CD14-positive monocyte (primary cell): ENCODE measurements at regions not wholly inside any gene's neighbourhood (a gene's known extent, or its start where the extent isn't known, plus 50 kb on each side); places are given as distances from the start of the nearest gene placed in this dataset.

Experiments
- DNase-seq, 3 donors: peaks; one replicate each; pipeline ENCODE4 v3.0.0-alpha.2; 2011 to 2022
- H2AFZ ChIP-seq: 2 replicates; pipeline ENCODE4 v1.6.0; 2012; ENCODE audit warnings: mild to moderate bottlenecking, low read depth, low read length, inconsistent platforms; ENCODE audit not compliant: insufficient read depth, poor library complexity, severe bottlenecking
- H3K27ac ChIP-seq, 2 donors: 1 replicate in 1 of 2; 2 replicates in 1 of 2; pipeline ENCODE4 v1.5.1; 2012 to 2013; ENCODE audit warnings: low read length in 2 of 2, control low read depth in 1 of 2, inconsistent platforms in 1 of 2, low read depth in 1 of 2, mild to moderate bottlenecking in 1 of 2
- H3K27me3 ChIP-seq, 2 donors: one replicate each; pipeline versions ENCODE4 v1.6.0 to v1.6.1; 2011 to 2013; ENCODE audit warnings: low read length in 2 of 2; ENCODE audit not compliant: control insufficient read depth in 2 of 2, insufficient read depth in 2 of 2
- H3K36me3 ChIP-seq, 2 donors: replicated peaks in 1 of 2; 1 replicate in 1 of 2; 2 replicates in 1 of 2; pipeline versions ENCODE4 v1.5.1 to v1.6.1; 2012 to 2013; ENCODE audit warnings: low read length in 2 of 2, control low read depth in 1 of 2, inconsistent platforms in 1 of 2, mild to moderate bottlenecking in 1 of 2; ENCODE audit not compliant: insufficient read depth in 2 of 2, control insufficient read depth in 1 of 2
- H3K4me1 ChIP-seq, 2 donors: 1 replicate in 1 of 2; 2 replicates in 1 of 2; pipeline versions ENCODE4 v1.5.1 to v1.6.1; 2012 to 2013; ENCODE audit warnings: low read length in 2 of 2, control low read depth in 1 of 2, inconsistent platforms in 1 of 2, mild to moderate bottlenecking in 1 of 2, moderate library complexity in 1 of 2; ENCODE audit not compliant: insufficient read depth in 2 of 2, control insufficient read depth in 1 of 2
- H3K4me2 ChIP-seq: replicated peaks from 2 replicates; pipeline ENCODE3; 2012; ENCODE audit warnings: low read length, moderate library complexity, mild to moderate bottlenecking; ENCODE audit not compliant: poor library complexity, severe bottlenecking; ENCODE audit errors: extremely low read depth
- H3K4me3 ChIP-seq, 3 experiments: fragments of 200-600 bp in 1 of 3; sonication (generic) in 1 of 3; replicated peaks in 1 of 3; 1 replicate in 2 of 3; 2 replicates in 1 of 3; pipeline ENCODE4 v1.5.1; 2011 to 2013; ENCODE audit warnings: low read length in 3 of 3, mild to moderate bottlenecking in 3 of 3, control low read depth in 2 of 3, low read depth in 2 of 3, inconsistent platforms in 1 of 3, moderate library complexity in 1 of 3
- H3K79me2 ChIP-seq: 2 replicates; pipeline ENCODE4 v1.6.0; 2012; ENCODE audit warnings: mild to moderate bottlenecking, control low read depth, inconsistent platforms, low read length, moderate library complexity; ENCODE audit not compliant: insufficient read depth
- H3K9ac ChIP-seq: 2 replicates; pipeline ENCODE4 v1.6.0; 2017; ENCODE audit warnings: low read length, mild to moderate bottlenecking; ENCODE audit not compliant: insufficient read depth, poor library complexity, severe bottlenecking
- H3K9me3 ChIP-seq, 2 donors: replicated peaks in 1 of 2; 1 replicate in 1 of 2; 2 replicates in 1 of 2; pipeline versions ENCODE4 v1.5.1 to v1.6.1; 2012 to 2013; ENCODE audit warnings: low read length in 2 of 2, control low read depth in 1 of 2; ENCODE audit not compliant: control insufficient read depth in 1 of 2, insufficient read depth in 1 of 2
- H4K20me1 ChIP-seq: 2 replicates; pipeline ENCODE4 v1.6.0; 2012; ENCODE audit warnings: mild to moderate bottlenecking, low read length, control low read depth, moderate library complexity; ENCODE audit not compliant: insufficient read depth
- H3K27ac Mint-ChIP-seq, 7 donors: one replicate each; pipeline ENCODE4 v1.8.0; 2020; ENCODE audit warnings: mild to moderate bottlenecking in 7 of 7, mixed read lengths in 7 of 7, moderate library complexity in 6 of 7, inconsistent platforms in 2 of 7
- H3K27me3 Mint-ChIP-seq, 3 donors: one replicate each; pipeline ENCODE4 v1.8.0; 2021 to 2022; ENCODE audit warnings: low read depth in 3 of 3, mild to moderate bottlenecking in 3 of 3, mixed read lengths in 3 of 3, moderate library complexity in 3 of 3, inconsistent platforms in 1 of 3
- H3K36me3 Mint-ChIP-seq, 2 donors: one replicate each; pipeline ENCODE4 v1.8.0; 2020; ENCODE audit warnings: mixed read lengths in 2 of 2, inconsistent platforms in 1 of 2, mild to moderate bottlenecking in 1 of 2
- H3K4me1 Mint-ChIP-seq: one replicate; pipeline ENCODE4 v1.8.0; 2020; ENCODE audit warnings: mild to moderate bottlenecking, mixed read lengths
- H3K4me3 Mint-ChIP-seq, 2 donors: one replicate each; pipeline ENCODE4 v1.8.0; 2020; ENCODE audit warnings: mild to moderate bottlenecking in 2 of 2, mixed read lengths in 2 of 2, moderate library complexity in 1 of 2
- H3K9me3 Mint-ChIP-seq, 7 donors: one replicate each; pipeline ENCODE4 v1.8.0; 2020 to 2022; ENCODE audit warnings: mixed read lengths in 7 of 7, mild to moderate bottlenecking in 6 of 7, moderate library complexity in 6 of 7, inconsistent platforms in 2 of 7
- CTCF ChIP-seq: fragments of 200-600 bp; IDR thresholded peaks from one replicate; pipeline ENCODE4 v1.8.0; 2022; ENCODE audit warnings: antibody characterized with exemption, mild to moderate bottlenecking
- WGBS: methylation state at CpG from one replicate; pipeline ENCODE4 v1.1.5; 2013; ENCODE audit warnings: missing lambda C conversion rate; ENCODE audit not compliant: insufficient coverage; 5-methylcytosine and 5-hydroxymethylcytosine counted together
- intact Hi-C, 2 donors: fragments of 100-400 bp; cut with micrococcal nuclease; formaldehyde crosslinking; loops; one replicate each; pipeline versions ENCODE4 v1.15.0 to v1.15.1; 2023

GRCh38 chr5:4703931-4704458, 436.1 kb upstream of the ADAMTS16 start:
- Mint-ChIP-seq H3K4me1 (no peaks in the 10 kb centered on the region), H3K36me3 (no peaks in the 10 kb centered on the region), H3K27me3 (no peaks in the 10 kb centered on the region), H3K4me3 (no peak overlapping the region), H3K9me3 (no peaks in the 10 kb centered on the region), H3K27ac (no peak overlapping the region)
- no peaks in the 10 kb centered on the region for H3K27me3 ChIP-seq
- H3K4me3 ChIP-seq, result no peak overlapping the region
- no peak overlapping the region for H3K9ac ChIP-seq
- no peak overlapping the region for H2AFZ ChIP-seq
- whole genome bisulfite sequencing, result 95% methylated on average over 4 of the region's 4 CpGs
- H3K4me1 ChIP-seq, result no peaks in the 10 kb centered on the region
- no peak for DNase-seq
- no peaks in the 10 kb centered on the region for H3K79me2 ChIP-seq
- H3K36me3 ChIP-seq, result no peaks in the 10 kb centered on the region
- no peak overlapping the region for H3K4me2 ChIP-seq
- intact Hi-C loops, result no loop called here
- no peaks in the 10 kb centered on the region for H4K20me1 ChIP-seq
- TF ChIP-seq CTCF, result no peak
- H3K9me3 ChIP-seq, result no peaks in the 10 kb centered on the region
- no peak overlapping the region for H3K27ac ChIP-seq

- Mint-ChIP-seq H3K27ac (no peak overlapping the region), H3K36me3 (no peaks in the 10 kb centered on the region), H3K27me3 (no peaks in the 10 kb centered on the region), H3K4me3 (no peak overlapping the region), H3K4me1 (no peaks in the 10 kb centered on the region), H3K9me3 (peaks cover 0 to 5% (median 0%) of the 10 kb centered on the region in 7 donors)
- H3K36me3 ChIP-seq, result no peaks in the 10 kb centered on the region
- no peaks in the 10 kb centered on the region for H4K20me1 ChIP-seq
- no peaks in the 10 kb centered on the region for H3K4me1 ChIP-seq
- no peak for DNase-seq
- H3K9ac ChIP-seq, result no peak overlapping the region
- TF ChIP-seq CTCF, result no peak
- 86% methylated on average over 2 of the region's 3 CpGs for WGBS
- H3K9me3 ChIP-seq, result peaks cover 0 to 8% of the 10 kb centered on the region in 2 donors
- H3K27ac ChIP-seq, result no peak overlapping the region
- no peak overlapping the region for H3K4me2 ChIP-seq
- H3K4me3 ChIP-seq, result no peak overlapping the region
- no peaks in the 10 kb centered on the region for H3K27me3 ChIP-seq
- intact Hi-C loops, result no loop called here
- no peaks in the 10 kb centered on the region for H3K79me2 ChIP-seq
- H2AFZ ChIP-seq, result no peak overlapping the region
Observed at GRCh38 chr5:4704951-4705350, 435.2 kb upstream of the ADAMTS16 start.
